ENCODE measurements at regions not wholly inside any gene's neighbourhood (a gene's known extent, or its start where the extent isn't known, plus 50 kb on each side); places are given as distances from the start of the nearest gene placed in this dataset.

DNA sequence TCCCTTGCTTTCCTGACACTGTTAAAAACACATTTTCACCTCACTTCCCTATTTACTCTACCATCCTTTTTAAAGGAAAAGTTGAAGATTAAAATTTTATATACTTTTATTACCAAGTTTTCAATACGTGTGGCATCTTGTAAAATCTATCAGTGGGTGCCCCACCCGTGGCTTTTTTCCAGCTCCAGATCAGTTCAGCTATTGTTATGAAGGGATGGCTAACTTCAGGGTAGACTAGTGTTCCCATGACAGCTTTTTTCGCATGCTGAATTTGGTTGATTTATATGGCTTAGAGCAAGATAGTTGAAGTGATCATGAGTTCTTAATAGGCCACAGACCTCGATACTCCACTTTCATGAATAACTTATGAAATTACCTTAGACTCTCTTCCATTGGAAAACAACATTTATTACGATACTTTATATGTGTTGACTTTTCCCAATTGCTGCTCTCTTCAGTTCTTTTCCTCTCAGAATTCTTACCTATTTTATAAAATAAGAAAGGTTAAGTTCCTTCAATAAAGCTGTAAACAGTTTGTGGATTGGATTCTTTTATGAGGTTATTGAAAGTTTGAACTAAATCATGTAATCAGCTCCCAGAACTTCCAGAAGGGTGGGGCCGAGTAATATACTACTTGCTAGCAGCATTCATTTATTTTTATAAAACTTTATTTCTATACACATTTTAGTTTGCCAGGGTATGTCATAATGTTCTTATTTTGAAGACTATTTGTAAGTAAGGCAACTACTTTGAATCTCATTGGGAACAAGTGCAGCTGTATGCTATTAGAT, 680.9 kb downstream of the SATB2 start:
- TF ChIP-seq, protein P1, sequence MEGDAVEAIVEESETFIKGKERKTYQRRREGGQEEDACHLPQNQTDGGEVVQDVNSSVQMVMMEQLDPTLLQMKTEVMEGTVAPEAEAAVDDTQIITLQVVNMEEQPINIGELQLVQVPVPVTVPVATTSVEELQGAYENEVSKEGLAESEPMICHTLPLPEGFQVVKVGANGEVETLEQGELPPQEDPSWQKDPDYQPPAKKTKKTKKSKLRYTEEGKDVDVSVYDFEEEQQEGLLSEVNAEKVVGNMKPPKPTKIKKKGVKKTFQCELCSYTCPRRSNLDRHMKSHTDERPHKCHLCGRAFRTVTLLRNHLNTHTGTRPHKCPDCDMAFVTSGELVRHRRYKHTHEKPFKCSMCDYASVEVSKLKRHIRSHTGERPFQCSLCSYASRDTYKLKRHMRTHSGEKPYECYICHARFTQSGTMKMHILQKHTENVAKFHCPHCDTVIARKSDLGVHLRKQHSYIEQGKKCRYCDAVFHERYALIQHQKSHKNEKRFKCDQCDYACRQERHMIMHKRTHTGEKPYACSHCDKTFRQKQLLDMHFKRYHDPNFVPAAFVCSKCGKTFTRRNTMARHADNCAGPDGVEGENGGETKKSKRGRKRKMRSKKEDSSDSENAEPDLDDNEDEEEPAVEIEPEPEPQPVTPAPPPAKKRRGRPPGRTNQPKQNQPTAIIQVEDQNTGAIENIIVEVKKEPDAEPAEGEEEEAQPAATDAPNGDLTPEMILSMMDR (IDR thresholded peaks at IDR 0.05 in 4 of 5, conservative IDR thresholded peaks at IDR 0.05 in 1 of 5) = no peak
- no peak for TF ChIP-seq POLR2A (IDR thresholded peaks at IDR 0.05)

Data from gastrocnemius medialis (tissue), 4 donors.